ENCODE measurements at regions not wholly inside any gene's neighbourhood (a gene's known extent, or its start where the extent isn't known, plus 50 kb on each side); places are given as distances from the start of the nearest gene placed in this dataset.

- no peak overlapping the region for H3K27ac ChIP-seq
- no peaks in the 10 kb centered on the region for H3K27me3 ChIP-seq (replicated peaks; ENCODE audit: insufficient read depth)
- no peaks in the 10 kb centered on the region for H3K9me3 ChIP-seq
- no peak for DNase-seq (ENCODE audit: low spot score)
- no peak overlapping the region for H3K4me3 ChIP-seq
- TF ChIP-seq CTCF (IDR thresholded peaks at IDR 0.05) = no peak
- no peak for ATAC-seq (ENCODE audit: insufficient number of reproducible peaks, low FRiP score, low read depth)
- H3K4me1 ChIP-seq (ENCODE audit: control insufficient read depth in 1 of 2, low read depth in 2 of 2) = no peaks in the 10 kb centered on the region
- H3K36me3 ChIP-seq = no peaks in the 10 kb centered on the region
Measured at GRCh38 chr13:84816567-84817105, 934.4 kb upstream of the SLITRK1 start.

- Histone ChIP-seq H3K9me3 (no peaks in the 10 kb centered on the region), H3K4me3 (no peak overlapping the region), H3K27me3 (replicated peaks; ENCODE audit: insufficient read depth) (no peaks in the 10 kb centered on the region), H3K4me1 (ENCODE audit: control insufficient read depth in 1 of 2, low read depth in 2 of 2) (no peaks in the 10 kb centered on the region), H3K27ac (no peak overlapping the region), H3K36me3 (no peaks in the 10 kb centered on the region)
- no peak for DNase-seq (ENCODE audit: low spot score)
- TF ChIP-seq CTCF (IDR thresholded peaks at IDR 0.05) = no peak
- ATAC-seq (ENCODE audit: insufficient number of reproducible peaks, low FRiP score, low read depth) = no peak
Measured at GRCh38 chr13:84812789-84813188, 930.5 kb upstream of the SLITRK1 start.

GRCh38 chr13:84812078-84812477 lies 929.8 kb upstream of the SLITRK1 start:
- TF ChIP-seq CTCF (IDR thresholded peaks at IDR 0.05) = no peak
- Histone ChIP-seq H3K36me3 (no peaks in the 10 kb centered on the region), H3K9me3 (no peaks in the 10 kb centered on the region), H3K27me3 (replicated peaks; ENCODE audit: insufficient read depth) (no peaks in the 10 kb centered on the region), H3K27ac (no peak overlapping the region), H3K4me3 (no peak overlapping the region), H3K4me1 (ENCODE audit: control insufficient read depth in 1 of 2, low read depth in 2 of 2) (no peaks in the 10 kb centered on the region)
- DNase-seq (ENCODE audit: low spot score) (no peak), ATAC-seq (ENCODE audit: insufficient number of reproducible peaks, low FRiP score, low read depth) (no peak)

GRCh38 chr13:84810781-84811180 lies 928.5 kb upstream of the SLITRK1 start:
- no peak overlapping the region for H3K27ac ChIP-seq
- no peaks in the 10 kb centered on the region for H3K36me3 ChIP-seq
- H3K4me3 ChIP-seq = no peak overlapping the region
- TF ChIP-seq CTCF (IDR thresholded peaks at IDR 0.05) = no peak
- DNase-seq (ENCODE audit: low spot score) (no peak), ATAC-seq (ENCODE audit: insufficient number of reproducible peaks, low FRiP score, low read depth) (no peak)
- no peaks in the 10 kb centered on the region for H3K4me1 ChIP-seq (ENCODE audit: control insufficient read depth in 1 of 2, low read depth in 2 of 2)
- H3K27me3 ChIP-seq (replicated peaks; ENCODE audit: insufficient read depth) = no peaks in the 10 kb centered on the region
- H3K9me3 ChIP-seq = no peaks in the 10 kb centered on the region

- ATAC-seq (ENCODE audit: insufficient number of reproducible peaks, low FRiP score, low read depth) = no peak
- Histone ChIP-seq H3K27ac (no peak overlapping the region), H3K36me3 (no peaks in the 10 kb centered on the region), H3K27me3 (replicated peaks; ENCODE audit: insufficient read depth) (no peaks in the 10 kb centered on the region), H3K4me3 (no peak overlapping the region), H3K9me3 (no peaks in the 10 kb centered on the region), H3K4me1 (ENCODE audit: control insufficient read depth in 1 of 2, low read depth in 2 of 2) (no peaks in the 10 kb centered on the region)
- no peak for DNase-seq (ENCODE audit: low spot score)
- no peak for TF ChIP-seq CTCF (IDR thresholded peaks at IDR 0.05)
Measured at GRCh38 chr13:84802073-84802472, 919.8 kb upstream of the SLITRK1 start.
